Dedifferentiated amniotic fluid mesenchymal stem cell (primary cell): ENCODE measurements at regions not wholly inside any gene's neighbourhood (a gene's known extent, or its start where the extent isn't known, plus 50 kb on each side); places are given as distances from the start of the nearest gene placed in this dataset.

Source experiments
- DNase-seq: peaks from one replicate; pipeline ENCODE4 v3.0.0-alpha.2; 2016; ENCODE audit errors: extremely low spot score

DNA sequence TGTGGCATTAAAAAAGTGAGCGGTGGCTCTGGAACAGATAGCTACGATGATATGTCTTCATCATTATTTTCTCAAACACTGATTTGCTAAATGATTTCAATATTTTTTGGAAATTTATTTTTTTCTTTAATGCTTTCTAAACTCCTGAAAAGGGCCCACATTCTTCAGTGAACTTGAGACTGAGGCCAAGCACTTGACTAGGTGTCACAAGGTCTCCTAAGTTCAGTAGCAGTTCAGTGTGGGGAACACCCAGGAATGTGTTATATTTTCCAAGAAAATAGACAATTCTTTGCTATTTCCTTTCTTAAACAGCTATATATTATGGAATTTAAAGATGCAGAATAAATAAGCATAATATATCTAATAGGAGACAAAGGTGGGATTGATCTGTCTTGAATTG, 850.9 kb downstream of the USP25 start:
- no peak for DNase-seq

DNA sequence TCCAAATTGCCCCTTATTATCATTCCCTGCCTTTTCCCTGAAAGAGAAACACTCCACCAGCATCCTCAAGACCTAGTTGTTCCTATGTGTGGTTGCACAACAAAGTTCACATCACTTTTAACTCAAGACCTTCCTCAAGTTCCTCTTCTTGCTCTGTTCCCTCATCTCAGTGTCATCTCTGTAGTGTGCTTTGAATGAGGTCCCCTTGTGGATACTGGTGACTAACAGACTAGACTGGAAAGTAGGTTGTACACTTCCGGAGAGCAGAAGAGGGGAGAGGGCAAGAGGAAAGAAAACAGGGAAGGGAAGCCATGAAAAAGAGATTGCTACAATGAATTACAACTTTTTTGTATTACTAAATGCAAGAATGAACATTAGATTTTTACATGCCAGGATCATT, 853.8 kb downstream of the USP25 start:
- DNase-seq, result no peak

DNA sequence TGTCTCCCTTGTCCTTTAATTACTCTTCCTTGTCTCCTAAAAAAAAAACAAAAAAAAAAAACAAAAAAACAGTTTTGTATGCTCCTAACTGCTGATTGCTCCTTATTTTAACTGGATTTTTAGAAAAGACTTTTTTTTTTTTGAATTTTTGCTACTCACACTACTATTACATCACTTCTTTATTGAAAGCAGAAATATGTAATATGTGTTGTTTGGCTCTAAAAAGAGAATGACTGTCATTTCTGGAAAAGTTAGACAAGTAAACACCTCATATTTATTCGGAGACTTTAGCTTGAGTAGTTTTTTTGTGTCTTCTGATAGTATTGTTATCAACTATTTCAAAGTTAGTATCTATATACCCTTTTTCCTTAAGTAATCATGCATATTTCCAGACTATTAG, 855.0 kb downstream of the USP25 start:
- DNase-seq, result no peak

GRCh38 chr21:16585896-16586295, 856.1 kb downstream of the USP25 start:
- no peak for DNase-seq

DNA sequence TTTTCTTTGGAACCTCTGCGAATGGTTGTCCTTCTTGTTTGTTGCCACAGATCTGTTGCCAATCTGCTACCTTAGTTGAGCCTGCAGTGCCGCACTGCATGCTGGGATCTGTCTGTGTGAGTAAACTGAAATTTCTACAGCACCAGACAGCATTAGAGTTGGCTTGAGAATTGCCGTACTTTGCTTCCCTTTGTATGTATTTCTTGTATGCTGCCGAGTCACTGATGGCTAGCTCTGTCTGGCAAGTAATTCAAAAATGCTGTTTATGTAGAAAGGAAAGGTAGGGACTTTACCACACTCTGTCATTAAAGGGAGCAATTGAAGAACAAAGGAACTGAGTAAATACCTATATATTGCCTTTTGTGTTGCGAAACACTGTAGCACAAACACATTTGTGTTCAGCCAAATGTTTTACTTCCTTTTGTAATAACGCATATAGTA, 857.4 kb downstream of the USP25 start:
- no peak for DNase-seq

- DNase-seq, result peak; percentile 39
Measured at GRCh38 chr21:16587681-16588375, 858.0 kb downstream of the USP25 start.

DNA sequence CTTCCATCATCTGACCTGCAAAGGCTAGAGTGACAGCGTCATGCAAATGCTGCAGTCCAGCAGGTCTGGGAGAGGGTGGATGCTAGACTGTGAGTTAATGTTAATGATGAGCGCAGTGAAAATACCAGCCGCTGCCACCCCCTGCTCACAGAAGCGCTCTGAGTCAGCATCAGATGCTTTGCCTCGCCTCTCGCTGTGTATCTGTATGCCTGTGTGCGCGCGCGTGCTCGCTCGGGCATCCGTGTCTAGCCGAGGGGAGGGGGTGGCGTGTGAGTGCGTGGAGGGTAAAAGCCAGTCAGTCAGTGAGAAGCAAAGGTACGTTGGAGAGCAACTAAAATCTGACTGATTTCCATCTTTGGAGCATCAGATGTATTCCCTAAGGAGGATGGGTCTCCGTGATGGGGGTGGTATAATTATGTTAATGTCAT, 858.7 kb downstream of the USP25 start:
- DNase-seq, result peak; percentile 78

DNA sequence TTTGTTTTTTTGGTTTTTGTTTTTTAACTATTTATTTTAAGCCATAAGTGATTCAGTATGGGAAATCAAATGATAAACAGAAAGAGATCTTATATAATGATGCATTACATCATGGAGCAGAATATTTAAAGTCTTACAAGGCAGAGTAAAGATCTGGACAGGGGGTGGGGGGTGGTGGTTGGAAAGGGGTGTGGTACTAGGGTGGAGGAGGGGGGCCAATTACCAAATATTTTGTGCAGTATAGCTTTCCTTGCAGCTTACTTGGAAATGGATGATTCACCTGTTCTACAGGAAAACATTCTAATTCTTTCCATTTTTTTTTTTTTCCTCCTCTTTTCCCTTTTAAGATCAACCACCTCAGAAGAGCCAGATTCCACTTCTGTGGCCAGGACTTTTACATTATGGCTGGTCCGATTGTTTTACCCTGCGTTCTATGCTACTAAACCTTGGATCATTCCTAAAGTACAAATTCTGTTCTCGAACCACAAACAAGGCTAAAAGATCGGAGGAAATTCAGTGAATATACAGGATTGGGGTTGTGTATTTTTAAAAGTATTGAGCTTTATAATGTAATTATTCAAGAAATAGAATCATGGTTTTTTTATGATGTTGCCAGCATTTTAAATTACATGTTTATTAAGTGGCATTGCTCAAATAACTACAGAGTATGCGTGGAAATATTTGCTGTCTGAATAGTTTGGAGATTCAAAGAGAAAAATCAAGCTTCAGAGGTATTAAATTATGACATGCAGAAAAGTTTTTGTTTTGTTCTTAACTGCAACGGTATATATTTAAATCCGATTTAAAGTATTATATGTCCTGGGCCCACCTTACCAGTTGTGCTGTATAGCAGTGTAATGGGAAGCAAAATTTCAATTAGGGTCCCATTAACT, 859.5 kb downstream of the USP25 start:
- no peak for DNase-seq

- DNase-seq, result no peak
Measured at GRCh38 chr21:16590186-16590585, 860.4 kb downstream of the USP25 start.

- no peak for DNase-seq
Measured at GRCh38 chr21:16590641-16591292, 861.0 kb downstream of the USP25 start.

DNA sequence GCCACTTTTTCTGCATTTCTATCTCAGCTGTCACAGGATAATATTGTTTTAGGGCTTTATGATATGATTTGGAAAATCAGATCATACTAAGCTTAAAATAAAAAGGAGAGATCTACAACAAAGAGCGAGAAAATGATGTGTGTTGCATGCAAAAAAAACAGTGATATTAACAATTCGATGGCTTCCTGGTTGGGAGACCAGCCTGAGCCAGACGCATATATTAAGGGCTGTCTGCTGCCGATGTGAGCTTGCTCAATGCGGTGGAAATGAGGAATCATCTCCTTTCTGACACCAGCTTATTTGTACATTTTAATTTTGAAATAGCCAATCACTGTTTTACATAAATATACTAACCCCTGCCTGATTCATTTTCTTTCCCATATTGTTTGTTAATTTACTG, 862.6 kb downstream of the USP25 start:
- no peak for DNase-seq

DNA sequence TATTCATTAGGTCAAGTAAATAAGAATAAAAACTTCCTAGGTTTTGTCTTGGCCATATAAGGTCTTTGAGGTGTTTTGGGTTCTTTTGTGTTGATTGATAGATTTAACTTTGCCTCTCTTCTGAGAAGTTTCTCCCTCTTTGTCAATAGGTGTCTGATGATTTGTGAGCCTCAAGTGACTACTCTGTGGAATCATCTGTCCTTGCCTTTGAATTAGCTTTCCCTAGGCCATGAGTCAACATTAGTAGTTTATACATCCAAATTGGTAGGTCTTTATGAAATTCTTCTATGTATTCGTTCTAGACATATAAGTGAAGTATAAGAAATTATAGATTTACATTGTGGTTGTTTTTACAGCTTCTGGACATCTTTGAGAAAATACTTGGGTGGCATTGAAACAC, 864.4 kb downstream of the USP25 start:
- DNase-seq, result no peak

GRCh38 chr21:16596369-16596768, 866.6 kb downstream of the USP25 start:
- no peak for DNase-seq

DNA sequence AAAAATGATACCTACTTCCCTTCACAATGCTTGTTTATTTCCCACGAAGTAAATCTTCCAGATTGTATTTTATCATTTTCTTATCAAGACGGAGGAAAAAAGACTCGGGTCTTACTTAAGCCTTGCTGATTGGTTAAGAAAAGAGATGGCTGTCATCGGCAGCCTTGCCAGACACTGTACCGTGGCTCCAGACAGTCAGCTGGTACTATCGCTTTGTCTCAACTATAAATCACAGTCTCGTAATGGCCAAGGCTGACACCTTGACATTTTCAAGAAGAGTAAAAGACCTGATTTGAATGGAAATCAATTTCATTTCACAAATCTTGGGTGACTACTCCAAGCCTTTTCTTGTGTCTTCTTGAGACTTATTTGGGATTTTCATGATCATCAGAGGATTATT, 868.0 kb downstream of the USP25 start:
- no peak for DNase-seq

DNA sequence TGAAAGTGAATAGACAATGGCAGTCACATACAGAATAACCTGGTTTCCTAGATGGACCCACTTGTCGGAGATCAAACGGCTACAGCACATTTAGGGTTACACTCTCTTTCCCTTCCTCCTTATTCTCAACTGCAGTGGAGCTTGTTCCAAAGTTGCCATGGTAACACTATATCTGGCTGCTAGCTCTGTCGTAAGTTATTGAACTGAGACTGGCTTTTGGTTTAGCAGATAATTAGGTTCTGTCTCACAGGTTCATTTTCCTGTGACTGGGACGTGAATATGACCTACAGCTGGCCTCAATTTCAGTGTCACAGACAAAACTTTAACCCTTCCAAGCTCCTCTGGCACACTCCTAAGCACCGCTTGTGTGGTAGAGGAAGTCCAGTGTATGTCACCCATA, 875.8 kb downstream of the USP25 start:
- no peak for DNase-seq

DNA sequence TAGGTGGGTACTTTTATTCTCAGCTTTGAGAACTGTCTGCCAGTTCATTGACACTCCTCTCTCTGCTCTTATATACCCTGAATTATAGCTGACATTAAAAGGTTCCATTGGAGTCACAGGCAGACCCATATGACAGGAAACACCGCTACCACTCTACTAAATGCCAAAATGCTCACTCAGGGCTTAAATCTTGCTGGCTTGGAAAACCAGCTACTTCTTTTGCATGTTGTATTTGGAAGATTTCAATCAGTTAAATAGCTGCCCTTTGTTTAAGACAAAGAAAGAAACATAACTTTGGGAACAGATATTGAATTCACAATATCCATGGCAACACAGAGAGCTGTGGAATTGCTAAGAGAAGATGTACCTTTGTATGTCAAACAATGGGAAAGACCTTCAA, 876.5 kb downstream of the USP25 start:
- no peak for DNase-seq

DNA sequence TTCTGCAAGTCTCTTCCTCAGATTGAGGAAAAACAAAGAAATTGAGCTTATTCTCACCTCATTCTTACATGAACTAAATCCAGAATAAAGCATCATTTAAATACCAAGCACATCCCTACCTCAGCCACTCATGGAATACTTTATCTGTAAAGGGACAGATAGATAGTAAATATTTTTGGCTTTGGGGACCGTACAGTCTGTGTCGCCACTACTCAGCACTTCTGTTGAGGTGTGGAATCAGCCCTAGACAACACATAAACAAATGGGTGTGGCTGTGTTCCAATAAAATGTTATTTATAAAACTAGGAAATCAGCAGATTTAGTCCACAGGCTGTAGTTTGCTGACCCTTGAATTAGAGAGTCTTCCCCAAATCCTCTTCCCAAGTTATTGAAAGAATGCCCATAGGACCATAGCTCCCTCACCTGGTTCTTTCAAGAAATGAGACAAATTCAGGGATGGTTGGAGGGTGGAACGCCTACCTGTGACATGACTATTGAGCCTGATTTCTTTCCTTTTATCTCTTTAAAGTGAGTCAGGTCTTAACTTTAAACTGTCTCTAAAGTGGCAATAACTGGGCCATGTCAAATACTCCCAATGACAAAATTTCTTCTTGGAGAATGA, 878.5 kb downstream of the USP25 start:
- DNase-seq, result no peak

DNA sequence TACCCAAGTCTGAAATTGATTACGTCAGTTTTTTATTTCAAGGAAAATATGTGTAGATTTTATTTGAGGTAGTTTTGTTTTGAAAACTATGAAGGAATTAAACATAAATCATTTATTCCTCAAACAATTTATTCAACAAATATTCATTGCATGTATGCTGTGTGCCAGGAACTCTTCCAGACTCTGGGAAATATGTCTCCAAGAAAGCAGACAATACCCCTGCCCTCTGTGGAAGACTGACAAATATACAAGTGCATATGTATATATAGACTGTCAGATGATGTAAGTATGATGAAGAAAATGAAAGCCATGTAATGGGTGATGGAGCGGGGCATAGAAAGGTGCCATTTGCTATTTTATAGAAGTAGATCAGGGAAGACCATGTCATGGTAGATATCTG, 889.5 kb downstream of the USP25 start:
- no peak for DNase-seq

DNA sequence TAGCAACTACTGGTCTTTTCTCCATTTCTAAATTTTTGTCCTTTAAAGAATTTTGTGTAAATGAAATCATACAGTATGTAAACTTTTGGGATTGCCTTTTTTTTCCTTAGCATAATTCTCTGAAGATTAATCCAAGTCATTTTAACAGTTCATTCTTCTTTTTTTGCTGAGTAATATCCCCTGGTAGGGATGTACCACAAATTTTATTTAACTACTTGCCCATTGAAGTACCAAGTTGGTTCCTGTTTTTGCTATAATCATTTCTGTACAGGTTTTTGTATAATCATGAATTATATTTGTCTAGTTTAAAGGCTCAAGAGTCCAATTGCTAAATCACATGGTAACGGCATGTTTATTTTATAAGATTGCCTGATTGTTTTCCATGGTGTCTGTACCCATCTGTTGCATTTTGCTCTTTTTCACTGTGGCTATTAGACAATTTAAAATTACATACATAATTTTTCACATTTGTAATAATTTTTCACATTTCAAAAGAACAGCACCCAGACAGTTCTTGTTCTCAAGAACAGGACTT, 891.1 kb downstream of the USP25 start:
- DNase-seq, result no peak

GRCh38 chr21:16624479-16625118, 888.2 kb upstream of the CXADR start:
- DNase-seq, result no peak

DNA sequence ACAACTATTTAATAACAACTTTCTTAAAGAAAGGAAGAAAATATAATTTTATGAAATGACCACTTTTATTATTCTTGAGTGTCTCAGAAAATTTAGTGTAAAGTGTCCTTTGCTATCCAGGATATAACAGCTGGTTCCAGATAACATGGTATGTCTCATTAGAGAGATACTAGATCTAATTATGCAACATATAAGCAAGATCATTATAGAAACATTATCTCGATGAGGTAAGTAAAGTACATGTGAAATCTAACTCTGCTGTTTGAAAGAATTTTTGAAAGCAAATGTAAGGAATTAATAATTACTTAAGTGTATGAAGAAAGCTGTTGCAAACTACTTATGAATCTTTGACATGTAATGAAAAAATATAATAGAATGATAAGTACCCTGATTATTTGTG, 887.4 kb upstream of the CXADR start:
- no peak for DNase-seq
